ENCODE measurements at regions not wholly inside any gene's neighbourhood (a gene's known extent, or its start where the extent isn't known, plus 50 kb on each side); places are given as distances from the start of the nearest gene placed in this dataset.

DNA sequence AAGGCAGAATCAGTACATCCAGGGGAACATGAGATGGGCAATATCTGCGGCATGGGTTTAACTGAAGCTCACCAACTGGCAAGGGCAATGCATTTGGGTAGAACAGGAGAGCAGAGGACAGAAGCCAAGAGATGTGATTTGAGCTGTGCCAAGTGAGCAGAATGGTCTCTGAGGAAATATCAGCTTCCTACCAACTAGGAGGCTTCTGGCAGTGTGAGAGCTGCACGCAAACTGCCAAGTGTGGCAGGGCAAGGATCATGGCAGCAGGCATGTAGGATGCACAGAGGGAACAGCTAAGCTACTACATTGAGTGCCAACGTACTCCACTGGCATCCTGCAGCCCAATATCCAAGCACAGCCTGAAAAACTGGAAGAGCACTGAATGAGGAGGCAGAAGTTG, 1036.5 kb downstream of the TUSC7 start:
- no peak for DNase-seq

DNA sequence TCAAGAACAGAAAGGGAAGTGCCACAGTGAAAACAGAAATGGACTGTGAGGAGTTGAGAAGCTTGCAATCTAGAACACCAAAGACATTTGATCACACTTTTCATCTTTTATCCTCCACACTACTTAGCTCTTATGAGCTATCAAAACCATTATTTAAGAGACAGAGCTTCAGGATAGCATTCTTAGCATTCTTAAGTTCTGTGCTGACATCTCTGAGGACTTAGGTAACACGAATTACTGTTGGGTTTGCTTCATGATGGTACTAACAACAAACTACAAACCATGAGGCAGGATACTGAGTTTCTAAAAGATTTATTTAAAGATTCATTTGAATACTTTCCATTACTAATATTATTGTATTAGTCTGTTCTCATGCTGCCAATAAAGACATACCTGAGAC, 1038.6 kb downstream of the TUSC7 start:
- no peak for DNase-seq

DNA sequence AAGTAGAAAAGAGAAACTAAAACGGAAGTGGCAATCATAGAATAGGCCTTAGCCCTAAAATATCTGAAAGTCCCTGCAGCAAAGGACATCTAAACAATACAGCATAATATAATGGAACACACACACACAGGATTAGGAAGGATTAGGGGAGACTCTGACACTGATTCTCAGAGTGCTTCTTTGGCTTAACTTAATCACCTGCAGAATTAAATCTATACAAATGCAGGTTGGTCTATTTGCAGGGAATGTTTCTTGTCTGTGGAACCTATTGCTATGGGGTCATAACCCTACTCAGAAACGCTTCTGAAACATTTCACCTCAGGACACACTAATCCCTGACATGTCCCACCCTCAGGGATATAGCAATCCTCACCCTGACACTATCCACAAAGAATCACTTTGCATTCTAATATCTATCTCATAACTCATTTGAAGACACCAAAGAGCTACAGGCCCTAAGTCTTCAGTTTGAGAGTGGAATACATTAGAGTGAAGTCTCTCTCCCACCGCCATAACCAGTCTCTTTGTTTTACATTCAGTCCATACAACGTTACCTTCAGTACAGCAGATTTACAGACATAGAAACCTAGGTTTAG, 1041.2 kb downstream of the TUSC7 start:
- DNase-seq, result no peak

DNA sequence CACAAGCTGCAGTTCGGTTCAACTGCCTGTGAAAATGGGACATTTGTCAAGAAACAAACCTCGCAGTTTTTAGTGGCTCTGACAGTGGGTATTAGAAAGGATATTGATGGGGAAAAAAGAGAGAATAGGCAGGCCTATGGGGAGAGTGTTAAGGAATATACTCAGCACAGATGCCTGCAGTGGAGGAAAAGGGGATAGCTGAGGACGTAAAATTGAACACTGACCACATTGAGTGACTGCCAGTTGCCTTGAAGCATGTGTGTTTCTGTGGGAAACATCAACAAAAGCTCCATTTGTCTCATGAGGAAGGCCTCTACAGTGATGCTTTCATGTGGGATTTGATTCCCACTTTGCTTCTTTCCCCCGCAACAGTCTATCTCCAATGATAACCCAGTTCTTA, 1042.1 kb downstream of the TUSC7 start:
- DNase-seq, result no peak

DNA sequence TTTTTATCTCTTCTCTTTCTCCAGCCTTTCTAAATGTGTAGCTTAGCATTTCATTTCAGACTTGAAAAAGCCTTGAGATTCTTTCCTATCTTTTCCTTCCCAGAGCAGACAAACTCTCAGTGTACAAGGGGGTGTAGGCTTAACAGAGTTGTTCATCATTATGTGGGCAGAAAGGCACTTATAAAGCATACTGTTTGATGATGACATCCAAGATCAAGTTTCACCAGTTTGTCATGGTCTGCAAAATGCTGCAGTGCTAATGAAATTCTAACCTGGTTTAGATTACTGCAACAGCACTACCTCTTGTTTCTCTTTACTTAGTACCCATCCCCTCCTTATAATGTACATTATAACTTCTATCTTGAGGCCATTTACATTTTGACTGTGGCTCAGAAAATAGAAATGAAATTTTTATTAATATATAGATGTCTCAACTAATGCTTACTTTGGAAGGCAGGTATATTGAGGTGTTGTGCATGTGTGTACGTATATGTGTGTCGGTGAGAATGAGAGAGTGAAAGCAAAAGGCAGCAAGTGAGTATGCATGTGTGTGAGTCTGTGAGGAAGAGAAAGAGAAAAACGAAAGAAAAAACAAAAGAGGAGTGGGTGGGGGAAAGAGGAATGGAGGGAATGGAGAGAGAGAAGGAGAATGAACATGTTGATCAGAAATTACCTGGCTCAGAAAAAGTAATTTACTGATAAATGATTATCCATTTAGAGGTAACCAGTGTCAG, 1043.6 kb downstream of the TUSC7 start:
- DNase-seq, result peak; percentile 55

DNA sequence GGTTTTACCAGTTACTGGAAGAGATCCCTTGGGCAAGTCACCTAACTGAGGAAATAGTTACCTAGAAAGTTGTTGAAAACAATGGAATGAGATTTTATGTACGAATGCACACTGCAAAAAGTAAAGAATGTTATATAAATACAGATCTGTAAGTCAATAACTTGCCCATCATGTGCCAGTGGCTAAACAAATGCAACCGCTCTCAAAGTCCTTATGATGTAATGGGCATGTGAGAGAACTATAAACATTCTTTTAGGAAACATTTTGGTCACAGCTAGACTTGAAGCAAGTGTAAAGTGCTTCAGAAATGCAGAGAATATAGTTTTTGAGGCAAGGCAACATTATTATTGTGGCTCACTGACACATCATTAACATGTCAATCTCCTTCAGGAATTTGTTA, 1044.5 kb downstream of the TUSC7 start:
- no peak for DNase-seq

DNA sequence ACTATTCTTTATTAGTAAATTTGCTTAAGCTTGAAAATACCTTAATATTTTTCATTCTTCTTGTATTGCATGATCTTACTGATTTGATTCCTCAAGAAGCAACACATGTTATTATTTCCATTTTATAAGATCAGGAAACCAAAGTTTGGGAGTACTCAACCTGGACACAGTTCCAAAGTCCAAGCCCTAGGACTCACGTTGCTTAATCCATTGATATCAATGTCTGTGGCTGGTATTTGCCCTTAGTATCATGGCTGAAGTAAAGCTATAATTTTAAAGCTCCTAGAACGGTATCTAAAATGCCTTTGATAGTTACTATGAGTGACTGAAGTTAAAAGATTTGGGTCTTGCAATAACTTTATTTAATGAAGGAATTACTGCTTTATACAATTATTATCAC, 1045.3 kb downstream of the TUSC7 start:
- no peak for DNase-seq

DNA sequence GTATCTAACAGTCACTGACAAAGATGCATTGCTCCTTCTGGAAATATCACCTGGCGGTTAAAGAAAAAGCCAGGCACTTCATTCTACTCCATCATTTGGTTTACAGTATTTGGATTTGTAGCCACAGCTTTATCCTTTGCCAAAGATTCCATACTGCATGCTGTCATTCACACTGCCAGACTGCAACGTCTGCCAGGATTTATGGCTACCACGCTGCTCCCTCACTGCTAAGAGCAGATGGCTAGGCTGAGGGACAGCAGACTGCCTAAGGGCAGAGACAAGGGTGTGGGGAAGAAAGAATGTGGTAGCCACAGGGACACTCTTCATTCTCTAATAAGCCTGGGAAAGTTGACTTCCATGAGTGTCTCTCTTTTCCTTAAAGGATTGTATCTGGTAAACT, 1047.0 kb downstream of the TUSC7 start:
- no peak for DNase-seq

DNA sequence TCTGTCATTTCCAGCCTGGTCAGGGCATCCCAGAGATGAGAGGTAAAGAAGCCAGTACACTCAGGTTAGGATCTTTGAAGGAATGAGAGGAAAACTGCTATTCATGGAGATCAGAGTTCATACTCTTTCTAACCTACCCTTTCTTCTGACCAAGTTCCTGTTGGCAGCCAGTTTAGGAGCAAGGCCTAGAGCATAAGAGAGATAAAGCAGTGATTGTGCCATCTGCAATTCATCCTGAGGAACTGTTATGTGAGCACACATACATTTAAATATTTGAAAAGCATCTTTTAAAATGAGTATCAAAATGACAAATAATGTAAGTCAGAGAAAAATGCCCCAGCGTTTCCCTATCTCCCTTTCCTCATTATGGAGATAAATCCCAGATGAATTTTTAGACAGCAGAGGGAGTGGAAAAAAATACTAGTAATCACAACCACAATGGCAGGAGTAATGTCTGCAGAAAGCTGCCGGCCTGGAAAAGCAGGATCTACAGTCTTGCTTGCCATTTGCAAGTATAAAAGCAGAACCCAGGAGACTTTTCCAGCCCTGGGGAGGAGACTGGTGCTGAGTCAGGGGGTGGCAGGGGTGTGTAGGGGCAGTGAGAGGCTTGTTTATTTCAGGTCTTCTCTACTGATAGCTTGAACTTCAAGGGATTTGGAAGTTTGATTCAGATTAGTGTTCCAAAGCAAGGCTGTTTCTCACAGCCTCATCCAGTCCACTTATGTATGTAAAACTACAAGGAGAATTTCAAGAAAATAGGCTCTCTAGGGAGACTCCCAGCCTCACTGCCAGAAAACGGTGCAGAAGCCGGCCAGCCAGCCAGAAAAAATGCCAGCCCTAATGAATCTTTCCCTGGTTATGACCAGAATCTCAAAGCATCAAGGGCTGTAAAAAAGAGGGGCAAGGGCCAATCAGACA, 1052.4 kb downstream of the TUSC7 start:
- DNase-seq, result no peak

DNA sequence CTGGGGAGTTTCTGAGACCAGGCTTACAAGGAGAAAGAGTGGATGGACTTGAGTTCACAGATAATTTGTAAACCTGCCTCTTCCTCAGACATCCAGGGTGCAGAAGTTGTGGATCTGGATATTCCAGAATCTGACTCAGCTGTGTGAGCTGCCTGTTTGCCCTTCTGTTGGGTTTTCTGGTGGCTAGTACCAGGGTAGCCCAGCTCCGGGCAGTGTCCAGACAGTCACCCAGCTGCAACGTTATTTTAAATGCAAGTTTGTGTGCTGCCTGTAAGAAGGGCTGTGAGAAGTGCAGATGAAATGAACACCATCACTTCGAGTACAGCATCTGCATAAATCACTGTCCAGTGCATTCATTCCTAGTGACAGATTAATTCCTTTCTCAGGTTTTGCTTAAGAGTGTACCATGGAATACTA, 1053.0 kb downstream of the TUSC7 start:
- DNase-seq, result no peak

DNA sequence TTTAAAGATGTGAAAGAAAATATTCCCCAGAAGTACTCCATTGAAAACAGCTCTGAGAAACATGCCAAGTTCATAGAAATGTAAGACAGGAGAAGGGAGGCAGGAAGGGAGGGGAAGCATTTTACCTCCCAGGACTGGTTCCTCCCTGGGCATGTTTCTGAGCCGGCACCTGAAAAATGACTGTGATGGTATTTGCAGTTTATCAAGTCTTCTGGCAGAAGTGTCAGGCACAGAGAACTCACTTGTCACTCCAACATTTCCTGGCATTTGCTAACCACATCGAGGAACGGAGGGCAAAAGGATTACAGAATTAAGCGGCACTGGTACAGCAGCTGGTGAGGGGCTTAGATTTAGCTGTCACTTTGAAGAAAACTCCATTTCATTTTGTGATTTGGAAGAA, 1054.0 kb downstream of the TUSC7 start:
- no peak for DNase-seq

DNA sequence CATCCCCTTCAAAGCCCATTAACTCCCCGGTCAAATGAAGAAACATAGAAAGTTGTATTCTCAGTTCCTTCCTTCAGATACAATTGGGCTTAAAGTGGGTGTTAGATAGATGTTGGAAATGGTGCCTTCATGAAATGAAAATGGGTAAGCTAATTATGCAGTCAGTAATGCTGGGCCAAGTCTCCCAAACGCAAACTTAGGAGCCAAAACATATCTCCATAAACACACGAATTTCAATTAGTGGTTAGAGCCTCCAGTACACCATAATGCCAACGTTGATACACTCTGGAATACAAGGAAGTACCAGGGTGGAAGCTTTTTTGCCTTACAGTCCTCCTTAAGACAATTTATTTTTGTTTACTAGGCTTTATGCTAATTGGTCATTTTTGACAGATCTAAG, 1059.0 kb downstream of the TUSC7 start:
- no peak for DNase-seq

DNA sequence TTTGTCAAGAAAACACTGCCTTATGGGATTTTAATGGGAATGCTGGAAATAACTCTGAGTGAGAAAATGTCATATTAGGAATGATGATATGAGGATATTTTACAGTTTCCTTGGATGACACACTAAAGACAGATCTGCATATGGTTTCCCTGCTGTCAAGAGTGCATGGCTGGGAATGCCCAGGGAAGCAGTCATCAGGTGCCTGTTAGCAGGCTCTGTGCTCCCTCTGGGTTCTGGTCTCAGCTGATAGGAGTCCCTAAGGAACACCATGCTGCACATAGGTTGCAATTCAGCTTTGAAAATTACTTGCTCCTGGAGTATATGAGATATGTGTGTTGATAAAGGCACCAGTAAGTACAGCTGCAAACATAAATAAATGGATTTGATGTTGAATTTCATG, 1064.6 kb downstream of the TUSC7 start:
- DNase-seq, result no peak

DNA sequence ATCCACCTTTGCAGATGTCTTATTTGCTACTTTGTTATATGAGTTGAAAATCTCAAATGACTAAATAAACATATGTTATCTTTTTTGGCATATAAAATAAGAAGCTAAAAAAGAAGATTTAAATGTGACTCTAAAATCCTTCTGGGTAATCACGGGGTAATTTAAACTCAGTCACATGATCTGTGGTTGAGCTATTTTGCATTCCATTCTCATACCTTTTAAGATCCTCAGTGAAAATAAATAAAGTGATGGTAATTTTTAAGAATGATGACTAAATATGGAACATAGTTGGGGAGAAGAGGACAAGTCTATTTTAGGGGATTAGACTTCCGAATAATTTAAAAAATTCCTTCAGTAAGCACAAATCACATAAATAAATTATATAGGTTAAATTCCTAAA, 1076.8 kb downstream of the TUSC7 start:
- no peak for DNase-seq

DNA sequence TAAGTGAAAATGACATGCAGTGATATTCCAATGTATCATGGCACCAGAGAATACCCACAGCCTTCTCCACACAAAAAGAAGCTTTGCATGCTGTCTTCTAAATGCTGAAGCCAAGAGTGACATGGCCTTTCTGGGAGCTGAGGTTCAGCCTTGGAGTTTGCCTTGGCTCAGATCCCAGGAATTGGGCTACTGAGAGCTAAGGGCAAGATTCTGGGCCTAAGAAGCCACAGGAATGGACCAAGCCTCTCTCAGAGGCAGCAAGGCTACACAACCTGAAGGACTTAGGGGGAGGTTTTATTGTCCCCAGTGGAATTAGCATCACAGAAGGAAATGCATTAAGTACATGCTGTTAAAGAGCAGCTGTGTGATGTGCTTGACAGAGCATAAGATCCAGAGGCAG, 1078.5 kb downstream of the TUSC7 start:
- DNase-seq, result no peak

DNA sequence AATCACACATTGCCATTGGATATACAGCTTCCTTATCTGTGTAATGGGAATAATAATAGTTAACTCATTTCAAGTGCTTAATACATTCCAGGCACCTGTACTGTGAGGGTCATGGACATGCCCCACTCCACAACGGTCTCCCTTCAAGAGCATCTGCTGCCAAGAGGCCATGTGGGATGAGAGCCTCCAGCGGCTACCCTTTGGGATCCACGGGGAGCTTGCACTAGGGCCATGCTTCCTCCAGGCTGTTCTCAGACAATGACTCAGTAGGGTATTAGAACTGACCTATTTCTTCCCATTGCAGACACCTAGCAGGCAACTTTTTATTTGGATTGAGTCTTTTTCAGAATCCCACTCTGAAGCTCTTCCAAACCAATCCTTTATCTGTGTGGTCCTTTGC, 1078.9 kb downstream of the TUSC7 start:
- no peak for DNase-seq

DNA sequence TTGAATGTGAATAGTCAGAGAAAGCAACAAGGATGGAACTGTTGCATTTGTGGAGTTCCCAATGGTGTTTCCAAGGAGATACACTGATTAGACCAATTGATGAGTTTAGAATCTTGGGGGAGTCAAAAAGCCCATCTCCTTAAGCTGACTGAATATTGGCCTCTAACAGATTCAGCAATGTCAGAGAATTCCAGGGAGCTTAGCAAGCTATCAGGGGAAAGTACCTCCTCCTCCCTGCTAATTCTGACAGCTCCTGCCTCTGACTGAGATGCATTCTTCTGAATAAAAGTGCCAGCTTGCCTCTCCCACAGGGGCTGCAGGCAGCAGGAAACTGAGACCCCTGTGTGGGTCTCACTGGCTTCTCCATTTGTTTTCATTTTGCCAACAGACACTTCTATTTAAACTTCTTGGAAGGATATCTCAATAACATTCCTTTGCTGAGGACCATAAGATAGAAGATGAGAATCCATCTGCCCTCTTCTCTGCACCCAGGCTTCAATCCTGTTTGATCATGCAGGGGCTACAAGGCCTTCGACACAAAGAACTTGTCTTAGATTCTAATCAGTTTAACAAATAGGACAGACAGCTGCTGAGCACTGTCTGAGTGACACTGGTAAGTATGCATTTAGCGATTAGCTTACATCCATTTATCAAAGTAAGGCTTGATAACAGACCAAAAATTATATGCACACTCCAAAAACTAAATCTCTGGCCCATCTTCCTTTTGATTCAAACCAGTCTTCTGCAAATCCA, 1080.8 kb downstream of the TUSC7 start:
- no peak for DNase-seq

DNA sequence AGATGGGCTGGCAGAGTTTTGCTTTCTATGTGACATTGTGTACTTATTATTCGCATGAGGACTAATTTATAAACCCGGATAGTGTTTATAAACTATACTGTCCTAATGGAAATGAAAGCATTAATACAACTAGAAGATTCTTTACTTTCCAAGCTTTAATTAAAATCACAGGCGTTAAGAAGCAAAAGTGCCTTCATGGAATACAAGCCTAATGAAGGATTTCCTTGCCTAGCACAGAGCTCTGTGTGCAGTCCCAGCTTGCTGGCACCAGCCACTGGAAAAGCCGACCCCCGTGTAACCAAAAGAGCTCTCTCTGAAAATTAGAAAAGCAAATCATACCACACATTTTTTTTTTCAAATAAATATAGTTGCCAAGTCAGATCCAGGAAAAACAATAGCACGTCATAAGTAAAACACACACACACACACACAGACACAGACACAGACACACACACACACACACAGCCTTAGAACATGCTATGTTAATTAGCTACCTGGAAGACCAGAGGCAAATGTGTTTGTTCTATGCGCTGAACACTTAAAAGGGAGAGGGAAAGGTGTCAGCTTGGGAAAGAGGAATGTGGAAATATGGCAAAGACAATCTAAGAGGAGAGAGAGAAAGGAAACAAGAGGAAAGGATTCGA, 1084.2 kb downstream of the TUSC7 start:
- DNase-seq, result no peak

DNA sequence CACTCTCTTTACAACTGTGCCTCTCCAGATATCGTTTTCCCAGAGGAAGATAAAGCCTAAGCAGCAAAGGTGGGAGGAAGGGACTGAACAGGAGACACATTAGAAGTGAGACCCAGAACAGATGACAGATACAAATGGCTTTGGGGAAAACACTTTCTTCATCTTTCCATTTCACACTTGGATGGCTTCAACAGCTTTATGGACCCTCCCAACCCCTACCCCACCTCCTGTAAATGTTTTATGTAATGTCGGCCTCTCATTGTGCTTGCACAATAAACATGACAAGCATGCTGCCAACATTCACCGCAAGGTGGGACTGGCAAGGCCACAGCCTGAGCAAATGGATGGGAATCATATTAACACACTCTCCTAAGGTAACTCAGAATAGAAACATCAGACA, 1088.6 kb downstream of the TUSC7 start:
- no peak for DNase-seq

DNA sequence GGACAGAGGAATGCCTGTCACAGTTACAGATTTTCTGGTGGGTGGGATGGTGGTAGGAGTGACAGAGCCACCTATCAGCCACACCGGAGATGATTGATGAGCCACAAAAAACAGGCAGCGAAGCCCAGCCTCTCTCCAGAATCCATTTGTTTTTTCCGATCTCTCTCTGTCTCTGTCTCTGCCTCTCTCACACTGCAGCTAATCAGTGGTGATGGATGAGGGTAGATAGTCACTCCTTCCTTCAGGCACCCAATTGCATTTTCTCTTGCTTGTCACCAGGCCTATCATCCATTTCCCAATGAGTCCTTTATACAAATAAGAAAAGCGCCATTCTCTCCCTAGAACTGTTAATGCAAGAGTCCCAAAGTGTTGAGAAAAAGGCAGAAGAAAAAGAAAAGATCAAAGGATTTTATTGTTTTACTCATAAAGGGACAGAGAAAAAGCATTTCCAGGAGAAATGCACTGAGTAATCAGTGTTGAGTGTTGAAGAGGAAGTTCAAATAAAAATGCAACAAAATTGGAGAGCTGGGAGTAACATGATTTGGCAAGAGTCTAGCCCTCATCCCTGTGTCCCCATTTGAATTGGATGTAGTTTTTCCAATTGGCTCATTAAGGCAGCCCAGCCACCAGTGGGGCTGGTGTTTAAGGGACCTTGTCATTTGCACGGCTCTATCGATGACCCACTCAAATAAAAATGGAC, 1089.3 kb downstream of the TUSC7 start:
- no peak for DNase-seq

DNA sequence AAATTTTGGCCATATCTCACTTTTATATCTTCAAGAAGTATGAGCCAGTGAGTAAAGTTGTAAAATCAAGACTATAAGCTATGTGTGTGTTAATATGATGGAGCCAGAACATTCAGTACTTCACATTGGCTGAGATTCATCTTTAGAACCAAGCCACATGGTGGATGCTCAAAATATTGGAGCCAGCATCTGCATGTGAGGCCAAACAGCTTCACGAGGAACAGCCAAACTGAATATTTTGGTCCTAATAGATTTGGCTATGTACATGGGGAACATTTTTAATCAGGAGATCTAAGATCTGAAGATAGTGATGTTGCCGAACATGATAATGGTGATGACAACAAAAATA, 1089.8 kb downstream of the TUSC7 start:
- DNase-seq, result no peak

DNA sequence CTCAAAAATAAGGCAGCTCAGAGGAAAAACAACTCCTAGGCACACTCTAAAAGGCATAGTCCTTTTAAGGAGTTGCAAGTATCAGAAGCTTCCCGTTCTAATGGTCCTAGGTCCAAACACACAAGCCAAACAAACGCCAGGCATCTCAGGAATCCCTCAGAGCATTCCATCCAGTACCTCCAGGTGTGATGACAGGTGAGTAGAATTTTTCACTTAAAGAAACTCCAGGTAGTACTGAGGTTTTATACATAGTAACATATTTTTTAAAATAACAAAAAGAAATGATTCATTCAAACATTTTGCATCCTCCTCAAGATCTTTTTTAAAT, 1092.3 kb downstream of the TUSC7 start:
- no peak for DNase-seq

Measured in HCEC 1CT (cell line).